Stimulated activated naive CD4-positive, alpha-beta T cell (primary cell): ENCODE measurements at regions not wholly inside any gene's neighbourhood (a gene's known extent, or its start where the extent isn't known, plus 50 kb on each side); places are given as distances from the start of the nearest gene placed in this dataset.
"Not testable (repeated sequence)": the region's sequence is repeated elsewhere in the genome, so short reads cannot be mapped to it uniquely, and the experiment has no call there.

Experiments used
- DNase-seq, 6 experiments: peaks; one replicate each; lab custom pipeline; 2025; lab: John Stamatoyannopoulos, UW

- DNase-seq, result not testable (repeated sequence)
Observed at GRCh38 chr9:78719029-78719428, 422.1 kb downstream of the PSAT1 start.

GRCh38 chr9:78724896-78725295, 428.0 kb downstream of the PSAT1 start:
- DNase-seq, result no peak

GRCh38 chr9:78725503-78725902, 428.6 kb downstream of the PSAT1 start:
- no peak for DNase-seq

GRCh38 chr9:78745331-78745730, 448.4 kb downstream of the PSAT1 start:
- DNase-seq, result no peak

GRCh38 chr9:78746010-78746409, 449.1 kb downstream of the PSAT1 start:
- DNase-seq, result no peak

- no peak for DNase-seq
Observed at GRCh38 chr9:78753039-78753438, 456.1 kb downstream of the PSAT1 start.

- no peak for DNase-seq
Observed at GRCh38 chr9:78756813-78757510, 460.0 kb downstream of the PSAT1 start.

- DNase-seq, result no peak
Observed at GRCh38 chr9:78763424-78763823, 466.5 kb downstream of the PSAT1 start.

GRCh38 chr9:78765861-78766260, 468.9 kb downstream of the PSAT1 start:
- DNase-seq, result no peak

- no peak for DNase-seq
Observed at GRCh38 chr9:78767490-78767889, 470.6 kb downstream of the PSAT1 start.

- no peak for DNase-seq
Observed at GRCh38 chr9:78769690-78770089, 472.8 kb downstream of the PSAT1 start.

- DNase-seq, result no peak
Observed at GRCh38 chr9:78775211-78775610, 478.3 kb downstream of the PSAT1 start.

GRCh38 chr9:78775696-78776295, 478.9 kb downstream of the PSAT1 start:
- no peak for DNase-seq

GRCh38 chr9:78777747-78778146, 480.8 kb downstream of the PSAT1 start:
- no peak for DNase-seq

GRCh38 chr9:78778318-78778717, 481.4 kb downstream of the PSAT1 start:
- no peak for DNase-seq

GRCh38 chr9:78778861-78779374, 482.0 kb downstream of the PSAT1 start:
- no peak for DNase-seq

GRCh38 chr9:78781681-78782080, 484.8 kb downstream of the PSAT1 start:
- no peak for DNase-seq

GRCh38 chr9:78782234-78782633, 485.3 kb downstream of the PSAT1 start:
- no peak for DNase-seq

GRCh38 chr9:78782858-78783257, 485.9 kb downstream of the PSAT1 start:
- DNase-seq, result no peak

- no peak for DNase-seq
Observed at GRCh38 chr9:78783743-78784142, 486.8 kb downstream of the PSAT1 start.

GRCh38 chr9:78786794-78787193, 489.9 kb downstream of the PSAT1 start:
- no peak for DNase-seq

- DNase-seq, result no peak
Observed at GRCh38 chr9:78788101-78788500, 491.2 kb downstream of the PSAT1 start.

- DNase-seq, result no peak
Observed at GRCh38 chr9:78791779-78792178, 494.9 kb downstream of the PSAT1 start.

- no peak for DNase-seq
Observed at GRCh38 chr9:78792745-78793144, 495.8 kb downstream of the PSAT1 start.
